Body of pancreas (tissue), 4 donors: ENCODE measurements at regions not wholly inside any gene's neighbourhood (a gene's known extent, or its start where the extent isn't known, plus 50 kb on each side); places are given as distances from the start of the nearest gene placed in this dataset.

Experiments used
- ATAC-seq: fragments of 150-250 bp; one replicate; pipeline ENCODE4 v1.9.1; 2016
- DNase-seq, 4 donors: peaks; one replicate each; pipeline ENCODE4 v3.0.0-alpha.2; 2019
- H3K27ac ChIP-seq, 4 donors: fragments of 200-600 bp; sonication (generic); 1 replicate in 3 of 4; 2 replicates in 1 of 4; pipeline versions ENCODE4 v1.5.1 to v1.6.1; 2016 to 2019; ENCODE audit warnings: mild to moderate bottlenecking in 1 of 4, mixed read lengths in 1 of 4, moderate library complexity in 1 of 4
- H3K27me3 ChIP-seq, 2 donors: fragments of 200-600 bp; sonication (generic); one replicate each; pipeline ENCODE4 v1.6.0; 2016; ENCODE audit warnings: mild to moderate bottlenecking in 1 of 2
- H3K36me3 ChIP-seq, 2 donors: fragments of 200-600 bp; sonication (generic); replicated peaks in 1 of 2; 2 replicates each; pipeline ENCODE4 v1.5.1; 2016; ENCODE audit warnings: low read depth in 2 of 2; ENCODE audit not compliant: insufficient read depth in 1 of 2
- H3K4me1 ChIP-seq: fragments of 200-600 bp; sonication (generic); one replicate; pipeline ENCODE4 v1.6.0; 2016
- H3K4me3 ChIP-seq, 2 donors: fragments of 200-600 bp; sonication (generic); 1 replicate in 1 of 2; 2 replicates in 1 of 2; pipeline ENCODE4 v1.5.1; 2016 to 2019
- H3K9me3 ChIP-seq, 3 donors: fragments of 200-600 bp; sonication (generic); 1 replicate in 2 of 3; 2 replicates in 1 of 3; pipeline ENCODE4 v1.5.1; 2016
- POLR2A ChIP-seq, 3 donors: fragments of 450-650 bp; IDR thresholded peaks; one replicate each; pipeline ENCODE4 v1.6.1; 2016; ENCODE audit warnings: antibody characterized with exemption in 3 of 3, mild to moderate bottlenecking in 2 of 3
- WGBS, 2 donors: methylation state at CpG; one replicate each; pipeline ENCODE4 v1.1.5; 2017; 5-methylcytosine and 5-hydroxymethylcytosine counted together
- intact Hi-C: fragments of 100-400 bp; cut with DNase I; formaldehyde crosslinking; loops from one replicate; pipeline ENCODE4 v1.15.1; 2023
- TF ChIP-seq, protein P1 (sequence below), 7 experiments: fragments of 450-650 bp in 4 of 7; fragments of 200-600 bp in 3 of 7; sonication (generic) in 3 of 7; IDR thresholded peaks; one replicate each; pipeline ENCODE4 v1.5.1; 2016 to 2019; ENCODE audit warnings: antibody characterized with exemption in 7 of 7

DNA sequence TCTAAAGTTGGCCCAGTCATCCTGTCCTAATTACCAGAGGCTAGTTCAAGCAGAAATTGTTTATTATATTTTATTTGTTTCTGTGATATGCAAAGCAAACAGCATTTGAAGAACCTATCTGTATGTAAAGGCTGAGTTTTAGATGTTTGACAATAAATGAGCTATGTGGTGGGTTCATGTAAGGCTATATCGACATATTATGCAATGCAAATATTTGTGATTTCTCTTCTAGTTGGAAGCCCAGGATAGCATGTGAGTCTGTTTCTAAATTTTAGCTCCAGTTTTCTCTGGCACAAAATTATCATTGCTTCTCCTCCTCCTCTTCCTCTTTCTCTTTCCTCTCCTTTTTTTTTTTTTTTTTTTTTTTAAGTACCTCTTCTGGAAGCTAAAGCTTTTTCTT lies 263.2 kb upstream of the LMCD1 start:
- no peaks in the 10 kb centered on the region for H3K9me3 ChIP-seq
- no peak for ATAC-seq
- DNase-seq = no peak
- no peaks in the 10 kb centered on the region for H3K4me1 ChIP-seq
- H3K27ac ChIP-seq = no peak overlapping the region
- intact Hi-C loops = no loop called here
- no peaks in the 10 kb centered on the region for H3K27me3 ChIP-seq
- TF ChIP-seq, protein P1, sequence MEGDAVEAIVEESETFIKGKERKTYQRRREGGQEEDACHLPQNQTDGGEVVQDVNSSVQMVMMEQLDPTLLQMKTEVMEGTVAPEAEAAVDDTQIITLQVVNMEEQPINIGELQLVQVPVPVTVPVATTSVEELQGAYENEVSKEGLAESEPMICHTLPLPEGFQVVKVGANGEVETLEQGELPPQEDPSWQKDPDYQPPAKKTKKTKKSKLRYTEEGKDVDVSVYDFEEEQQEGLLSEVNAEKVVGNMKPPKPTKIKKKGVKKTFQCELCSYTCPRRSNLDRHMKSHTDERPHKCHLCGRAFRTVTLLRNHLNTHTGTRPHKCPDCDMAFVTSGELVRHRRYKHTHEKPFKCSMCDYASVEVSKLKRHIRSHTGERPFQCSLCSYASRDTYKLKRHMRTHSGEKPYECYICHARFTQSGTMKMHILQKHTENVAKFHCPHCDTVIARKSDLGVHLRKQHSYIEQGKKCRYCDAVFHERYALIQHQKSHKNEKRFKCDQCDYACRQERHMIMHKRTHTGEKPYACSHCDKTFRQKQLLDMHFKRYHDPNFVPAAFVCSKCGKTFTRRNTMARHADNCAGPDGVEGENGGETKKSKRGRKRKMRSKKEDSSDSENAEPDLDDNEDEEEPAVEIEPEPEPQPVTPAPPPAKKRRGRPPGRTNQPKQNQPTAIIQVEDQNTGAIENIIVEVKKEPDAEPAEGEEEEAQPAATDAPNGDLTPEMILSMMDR (IDR thresholded peaks at IDR 0.05) = no peak
- TF ChIP-seq POLR2A (IDR thresholded peaks at IDR 0.05) = no peak
- 68 to 70% methylated on average over 1 of the region's 1 CpG for WGBS, 2 donors
- H3K36me3 ChIP-seq = no peaks in the 10 kb centered on the region
- no peak overlapping the region for H3K4me3 ChIP-seq

DNA sequence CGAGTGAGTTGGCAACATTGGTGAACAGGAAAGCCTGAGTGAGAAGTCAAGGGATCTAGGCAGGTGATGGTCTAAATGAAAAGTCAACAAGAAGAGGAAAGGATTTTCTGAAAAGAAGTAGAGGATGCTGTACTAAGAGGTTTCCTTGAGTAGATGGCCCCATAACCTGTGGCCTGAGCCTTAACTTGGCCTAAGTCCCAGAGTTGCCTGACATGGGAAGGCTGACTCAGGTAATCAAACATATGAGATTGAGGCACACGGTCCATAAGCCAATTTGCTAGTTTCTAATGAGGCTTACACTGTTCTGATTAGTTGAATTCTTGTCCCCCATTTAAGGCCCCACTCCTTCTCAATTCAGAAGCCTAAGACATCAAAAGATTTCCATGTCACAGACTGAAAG lies 262.5 kb upstream of the LMCD1 start:
- H3K36me3 ChIP-seq = no peaks in the 10 kb centered on the region
- ATAC-seq (no peak), DNase-seq (peak in 2 of 4 donors; percentile 6 to 16)
- WGBS, 2 donors = 54 to 55% methylated on average over 2 of the region's 2 CpGs
- no peaks in the 10 kb centered on the region for H3K4me1 ChIP-seq
- intact Hi-C loops = no loop called here
- no peak overlapping the region for H3K4me3 ChIP-seq
- no peak overlapping the region for H3K27ac ChIP-seq
- no peaks in the 10 kb centered on the region for H3K27me3 ChIP-seq
- TF ChIP-seq, protein P1 (IDR thresholded peaks at IDR 0.05) = no peak
- TF ChIP-seq POLR2A (IDR thresholded peaks at IDR 0.05) = no peak
- H3K9me3 ChIP-seq = no peaks in the 10 kb centered on the region

DNA sequence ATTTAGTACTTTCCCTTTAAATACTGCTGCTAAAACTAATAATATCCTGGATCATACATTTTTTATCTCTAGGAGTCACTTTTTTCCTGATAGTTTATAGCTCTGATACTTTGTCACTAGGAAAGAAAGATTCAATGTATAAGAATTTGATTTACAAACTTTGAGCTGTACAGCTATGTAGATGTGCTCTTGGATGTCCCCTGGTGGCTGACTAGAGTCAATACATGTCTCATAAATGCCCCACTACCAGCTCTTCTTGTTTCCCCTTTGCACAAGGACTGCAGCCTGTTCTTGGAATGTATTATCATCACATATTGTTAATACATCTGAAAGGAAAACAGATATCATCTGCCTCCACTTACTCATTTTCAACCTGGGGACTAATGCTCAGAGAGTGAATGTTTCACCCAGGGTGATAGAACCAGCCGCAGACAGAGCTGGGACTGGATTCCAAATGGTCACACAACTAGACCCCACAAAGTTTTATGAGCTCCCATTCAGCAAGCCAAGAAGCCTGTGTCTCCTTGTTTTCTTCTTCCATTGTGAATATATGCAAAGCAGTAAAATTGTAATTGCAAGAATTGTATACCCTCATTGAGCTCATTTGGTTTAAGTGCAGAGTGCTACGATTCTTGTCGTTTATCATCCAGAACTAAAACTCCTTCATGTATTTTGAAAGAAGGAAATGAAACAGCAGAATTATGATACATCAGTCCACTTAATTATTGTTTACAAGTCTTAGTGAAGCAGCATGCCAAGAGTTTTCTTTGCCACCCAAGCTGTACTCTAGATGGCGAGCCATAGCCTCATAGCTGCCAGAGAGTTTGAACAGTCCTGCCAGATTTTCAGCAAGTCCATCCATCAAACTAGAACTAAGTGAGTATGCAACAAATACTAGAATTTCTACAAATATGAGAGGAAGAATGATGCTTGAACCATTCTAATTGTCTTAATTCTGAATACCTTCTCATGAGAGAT lies 261.6 kb upstream of the LMCD1 start:
- H3K4me3 ChIP-seq = no peak overlapping the region
- no peaks in the 10 kb centered on the region for H3K9me3 ChIP-seq
- intact Hi-C loops = no loop called here
- 86 to 92% methylated on average over 4 of the region's 4 CpGs for WGBS, 2 donors
- TF ChIP-seq, protein P1 (IDR thresholded peaks at IDR 0.05) = peak; percentile 22 to 74 (median 61)
- no peak for TF ChIP-seq POLR2A (IDR thresholded peaks at IDR 0.05)
- ATAC-seq (no peak), DNase-seq (peak; percentile 20 to 43 (median 26))
- H3K4me1 ChIP-seq = no peaks in the 10 kb centered on the region
- no peaks in the 10 kb centered on the region for H3K27me3 ChIP-seq
- H3K27ac ChIP-seq = no peak overlapping the region
- no peaks in the 10 kb centered on the region for H3K36me3 ChIP-seq

DNA sequence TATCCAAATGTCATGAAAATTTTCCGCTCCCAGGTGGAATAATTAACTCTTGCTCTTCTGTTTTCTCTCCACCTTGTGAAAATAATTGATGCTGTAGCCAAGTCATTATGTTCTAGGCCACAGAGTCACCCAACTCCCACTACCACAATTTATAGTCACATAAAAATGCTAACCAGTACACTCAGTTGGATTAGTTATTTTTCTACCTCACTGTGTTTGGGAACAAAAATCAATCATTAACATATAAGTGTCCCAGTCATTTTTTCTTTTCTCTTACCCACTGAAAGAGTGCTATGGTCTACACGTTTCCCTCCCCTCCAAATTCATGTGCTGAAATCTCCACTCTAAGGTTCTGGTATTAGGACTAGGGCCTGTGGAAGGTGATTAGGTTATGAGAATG lies 255.6 kb upstream of the LMCD1 start:
- no peak overlapping the region for H3K4me3 ChIP-seq
- WGBS, 2 donors = 53 to 57% methylated on average over 2 of the region's 2 CpGs
- ATAC-seq (no peak), DNase-seq (no peak)
- no peaks in the 10 kb centered on the region for H3K36me3 ChIP-seq
- H3K27me3 ChIP-seq = no peaks in the 10 kb centered on the region
- TF ChIP-seq, protein P1 (IDR thresholded peaks at IDR 0.05) = no peak
- no peak for TF ChIP-seq POLR2A (IDR thresholded peaks at IDR 0.05)
- H3K27ac ChIP-seq = no peak overlapping the region
- no peaks in the 10 kb centered on the region for H3K4me1 ChIP-seq
- no peaks in the 10 kb centered on the region for H3K9me3 ChIP-seq
- intact Hi-C loops = no loop called here
